T-cell (primary cell): ENCODE measurements at regions not wholly inside any gene's neighbourhood (a gene's known extent, or its start where the extent isn't known, plus 50 kb on each side); places are given as distances from the start of the nearest gene placed in this dataset.

Experiments used
- ATAC-seq, 4 experiments: fragments of 200-7000 bp in 3 of 4; fragments of 150-1000 bp in 1 of 4; cut with Tn5 transposase; replicated peaks in 1 of 4; 1 replicate in 3 of 4; 2 replicates in 1 of 4; pipeline ENCODE4 v1.10.0; 2021; ENCODE audit warnings: moderate library complexity in 3 of 4, mild to moderate bottlenecking in 2 of 4, moderate number of reproducible peaks in 1 of 4
- CTCF ChIA-PET, 2 donors: fragments of 300-600 bp; sonication (Branson Sonifier 250); formaldehyde crosslinking; loops; one replicate each; lab custom pipeline; 2022; ENCODE audit warnings: antibody characterized with exemption in 2 of 2; lab: Charles Lee
- POLR2A ChIA-PET, 2 donors: fragments of 300-600 bp; sonication (Branson Sonifier 250); formaldehyde crosslinking; loops; one replicate each; lab custom pipeline; 2022; ENCODE audit warnings: antibody characterized with exemption in 2 of 2; lab: Charles Lee
- DNase-seq, 35 experiments: peaks; one replicate each; pipeline versions ENCODE4 v3.0.0 to v3.0.0-alpha.2; 2013 to 2023
- H3K27ac ChIP-seq: one replicate; pipeline ENCODE4 v1.5.1; 2013; ENCODE audit warnings: low read length
- H3K27me3 ChIP-seq, 2 experiments: replicated peaks in 1 of 2; 1 replicate in 1 of 2; 2 replicates in 1 of 2; pipeline versions ENCODE4 v1.6.1 to v1.7.0; 2013; ENCODE audit warnings: low read length in 1 of 2, mixed read lengths in 1 of 2; ENCODE audit not compliant: control insufficient read depth in 2 of 2, insufficient read depth in 2 of 2; ENCODE audit errors: extremely low read depth in 1 of 2
- H3K36me3 ChIP-seq, 2 donors: 1 replicate in 1 of 2; 2 replicates in 1 of 2; pipeline versions ENCODE4 v1.6.1 to v1.7.0; 2013; ENCODE audit warnings: low read length in 1 of 2; ENCODE audit not compliant: control insufficient read depth in 2 of 2, insufficient read depth in 1 of 2; ENCODE audit errors: extremely low read depth in 1 of 2
- H3K4me1 ChIP-seq, 2 experiments: 1 replicate in 1 of 2; 2 replicates in 1 of 2; pipeline versions ENCODE4 v1.6.1 to v1.7.0; 2013; ENCODE audit warnings: low read length in 2 of 2, mixed read lengths in 1 of 2; ENCODE audit not compliant: insufficient read depth in 2 of 2, control insufficient read depth in 1 of 2; ENCODE audit errors: extremely low read depth in 1 of 2
- H3K4me3 ChIP-seq, 2 donors: 1 replicate in 1 of 2; 2 replicates in 1 of 2; pipeline versions ENCODE4 v1.5.1 to v1.7.0; 2013; ENCODE audit warnings: mild to moderate bottlenecking in 2 of 2, low read length in 1 of 2, moderate library complexity in 1 of 2; ENCODE audit not compliant: control insufficient read depth in 1 of 2; ENCODE audit errors: extremely low read depth in 1 of 2
- H3K9me3 ChIP-seq: 2 replicates; pipeline ENCODE4 v1.7.0; 2013
- H3K27ac Mint-ChIP-seq, 2 donors: one replicate each; pipeline ENCODE4 v1.8.0; 2020 to 2021; ENCODE audit warnings: mild to moderate bottlenecking in 2 of 2, mixed read lengths in 2 of 2
- H3K27me3 Mint-ChIP-seq, 2 donors: one replicate each; pipeline ENCODE4 v1.8.0; 2021 to 2022; ENCODE audit warnings: mixed read lengths in 2 of 2
- H3K36me3 Mint-ChIP-seq: one replicate; pipeline ENCODE4 v1.8.0; 2021; ENCODE audit warnings: mixed read lengths
- H3K4me1 Mint-ChIP-seq, 3 donors: one replicate each; pipeline ENCODE4 v1.8.0; 2020 to 2022; ENCODE audit warnings: mixed read lengths in 3 of 3, mild to moderate bottlenecking in 1 of 3
- H3K4me3 Mint-ChIP-seq, 3 donors: one replicate each; pipeline ENCODE4 v1.8.0; 2020 to 2022; ENCODE audit warnings: mild to moderate bottlenecking in 3 of 3, mixed read lengths in 3 of 3, moderate library complexity in 3 of 3
- H3K9me3 Mint-ChIP-seq, 3 donors: one replicate each; pipeline ENCODE4 v1.8.0; 2020 to 2022; ENCODE audit warnings: mixed read lengths in 3 of 3
- WGBS: methylation state at CpG from one replicate; pipeline ENCODE4 v1.1.5; 2013; ENCODE audit warnings: missing lambda C conversion rate; ENCODE audit not compliant: insufficient coverage; 5-methylcytosine and 5-hydroxymethylcytosine counted together

- Histone ChIP-seq H3K27me3 (peaks cover 0 to 11% of the 10 kb centered on the region in 2 experiments), H3K9me3 (no peaks in the 10 kb centered on the region), H3K36me3 (no peaks in the 10 kb centered on the region), H3K27ac (no peak overlapping the region), H3K4me3 (no peak overlapping the region), H3K4me1 (no peaks in the 10 kb centered on the region)
- ChIA-PET POLR2A (no interaction called here), CTCF (no interaction called here)
- ATAC-seq (no peak), DNase-seq (no peak)
- no peaks in the 10 kb centered on the region for H3K4me1 Mint-ChIP-seq
- H3K36me3 Mint-ChIP-seq: no peaks in the 10 kb centered on the region
- peaks cover 10 to 19% (median 13%) of the 10 kb centered on the region in 3 donors for H3K9me3 Mint-ChIP-seq
- no peak overlapping the region for H3K4me3 Mint-ChIP-seq
- peaks cover 3 to 5% of the 10 kb centered on the region in 2 donors for H3K27me3 Mint-ChIP-seq
- no CpG with 5 or more reads among the region's 3 CpGs for WGBS
- H3K27ac Mint-ChIP-seq: no peak overlapping the region
Observed at GRCh38 chr6:166021429-166021828, 146.2 kb downstream of the TBXT start.

DNA sequence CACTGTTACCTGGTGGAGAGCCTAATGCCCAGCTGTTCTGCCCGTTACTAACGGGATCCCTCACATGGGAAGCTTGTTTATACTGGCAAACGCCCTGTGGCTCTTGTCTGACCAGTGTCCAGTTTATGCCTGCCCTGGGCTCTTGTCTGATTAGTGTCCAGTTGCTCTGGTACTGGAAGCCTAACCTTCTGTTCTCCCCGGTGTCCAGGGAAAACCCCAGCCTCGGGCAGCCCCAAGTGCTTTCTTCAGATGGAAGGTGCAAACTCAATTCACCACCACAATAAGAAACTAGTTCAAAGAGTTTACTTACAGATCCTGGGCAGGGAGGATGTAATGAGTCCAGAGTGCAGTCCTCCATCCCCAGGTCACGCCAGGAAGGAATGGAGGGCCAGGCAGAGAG, 148.4 kb downstream of the TBXT start:
- ATAC-seq: no peak
- H3K9me3 Mint-ChIP-seq: peaks cover 5 to 27% (median 13%) of the 10 kb centered on the region in 3 donors
- H3K4me3 ChIP-seq: no peak overlapping the region
- no peaks in the 10 kb centered on the region for H3K9me3 ChIP-seq
- ChIA-PET CTCF (no interaction called here), POLR2A (no interaction called here)
- H3K27ac Mint-ChIP-seq: no peak overlapping the region
- H3K4me1 Mint-ChIP-seq: no peaks in the 10 kb centered on the region
- no peak overlapping the region for H3K4me3 Mint-ChIP-seq
- peaks cover 3 to 5% of the 10 kb centered on the region in 2 donors for H3K27me3 Mint-ChIP-seq
- H3K27me3 ChIP-seq: peaks cover 0 to 10% of the 10 kb centered on the region in 2 experiments
- DNase-seq: no peak
- H3K36me3 Mint-ChIP-seq: no peaks in the 10 kb centered on the region
- WGBS: 57% methylated on average over 4 of the region's 6 CpGs
- no peaks in the 10 kb centered on the region for H3K4me1 ChIP-seq
- no peak overlapping the region for H3K27ac ChIP-seq
- no peaks in the 10 kb centered on the region for H3K36me3 ChIP-seq

DNA sequence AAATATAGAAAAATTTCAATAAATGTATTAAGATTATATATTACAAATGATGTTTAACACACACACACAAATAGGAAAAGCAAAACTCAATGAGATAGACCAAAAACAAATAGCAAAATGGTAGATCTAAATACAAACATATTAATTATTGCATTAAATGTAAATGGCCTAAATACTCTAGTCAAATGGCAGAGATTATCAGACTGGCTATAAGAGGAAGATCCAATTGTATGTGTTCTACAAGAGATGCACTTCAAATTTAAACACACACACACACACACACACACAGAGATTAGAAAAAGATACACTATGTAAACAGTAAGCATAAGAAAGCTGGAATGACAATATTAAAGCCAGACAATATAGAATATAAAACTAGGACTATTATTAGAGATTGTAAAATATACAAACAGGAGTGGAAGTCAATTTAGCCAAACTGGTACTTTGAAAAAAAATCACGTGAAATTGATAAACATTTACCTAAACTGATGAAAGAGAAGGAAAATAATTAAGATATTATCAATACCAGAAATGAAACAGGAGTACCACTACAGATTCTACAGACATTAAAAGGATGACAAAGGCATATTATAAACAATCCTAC, 150.5 kb downstream of the TBXT start:
- H3K4me1 Mint-ChIP-seq: no peaks in the 10 kb centered on the region
- H3K9me3 Mint-ChIP-seq: peaks cover 5 to 27% (median 13%) of the 10 kb centered on the region in 3 donors
- Histone ChIP-seq H3K36me3 (no peaks in the 10 kb centered on the region), H3K4me1 (no peaks in the 10 kb centered on the region), H3K4me3 (no peak overlapping the region), H3K27ac (no peak overlapping the region), H3K9me3 (no peaks in the 10 kb centered on the region), H3K27me3 (peaks cover 2 to 12% of the 10 kb centered on the region in 2 experiments)
- no peaks in the 10 kb centered on the region for H3K36me3 Mint-ChIP-seq
- no CpG with 5 or more reads among the region's 1 CpG for WGBS
- CTCF ChIA-PET: no interaction called here
- H3K4me3 Mint-ChIP-seq: no peak overlapping the region
- H3K27me3 Mint-ChIP-seq: peaks cover 5 to 9% of the 10 kb centered on the region in 2 donors
- H3K27ac Mint-ChIP-seq: no peak overlapping the region
- POLR2A ChIA-PET: no interaction called here
- no peak for ATAC-seq
- DNase-seq: no peak

- ATAC-seq: no peak
- H3K4me3 ChIP-seq: no peak overlapping the region
- ChIA-PET CTCF (no interaction called here), POLR2A (no interaction called here)
- no peak overlapping the region for H3K4me3 Mint-ChIP-seq
- WGBS: 67% methylated on average over 3 of the region's 5 CpGs
- no peaks in the 10 kb centered on the region for H3K9me3 ChIP-seq
- H3K36me3 ChIP-seq: no peaks in the 10 kb centered on the region
- no peaks in the 10 kb centered on the region for H3K36me3 Mint-ChIP-seq
- peaks cover 20% of the 10 kb centered on the region in 2 donors for H3K27me3 Mint-ChIP-seq
- H3K4me1 Mint-ChIP-seq: no peaks in the 10 kb centered on the region
- H3K27ac ChIP-seq: no peak overlapping the region
- H3K27me3 ChIP-seq: peaks cover 8 to 21% of the 10 kb centered on the region in 2 experiments
- DNase-seq: no peak
- no peak overlapping the region for H3K27ac Mint-ChIP-seq
- peaks cover 5 to 21% (median 13%) of the 10 kb centered on the region in 3 donors for H3K9me3 Mint-ChIP-seq
- H3K4me1 ChIP-seq: no peaks in the 10 kb centered on the region
Observed at GRCh38 chr6:166014966-166015365, 152.7 kb downstream of the TBXT start.

DNA sequence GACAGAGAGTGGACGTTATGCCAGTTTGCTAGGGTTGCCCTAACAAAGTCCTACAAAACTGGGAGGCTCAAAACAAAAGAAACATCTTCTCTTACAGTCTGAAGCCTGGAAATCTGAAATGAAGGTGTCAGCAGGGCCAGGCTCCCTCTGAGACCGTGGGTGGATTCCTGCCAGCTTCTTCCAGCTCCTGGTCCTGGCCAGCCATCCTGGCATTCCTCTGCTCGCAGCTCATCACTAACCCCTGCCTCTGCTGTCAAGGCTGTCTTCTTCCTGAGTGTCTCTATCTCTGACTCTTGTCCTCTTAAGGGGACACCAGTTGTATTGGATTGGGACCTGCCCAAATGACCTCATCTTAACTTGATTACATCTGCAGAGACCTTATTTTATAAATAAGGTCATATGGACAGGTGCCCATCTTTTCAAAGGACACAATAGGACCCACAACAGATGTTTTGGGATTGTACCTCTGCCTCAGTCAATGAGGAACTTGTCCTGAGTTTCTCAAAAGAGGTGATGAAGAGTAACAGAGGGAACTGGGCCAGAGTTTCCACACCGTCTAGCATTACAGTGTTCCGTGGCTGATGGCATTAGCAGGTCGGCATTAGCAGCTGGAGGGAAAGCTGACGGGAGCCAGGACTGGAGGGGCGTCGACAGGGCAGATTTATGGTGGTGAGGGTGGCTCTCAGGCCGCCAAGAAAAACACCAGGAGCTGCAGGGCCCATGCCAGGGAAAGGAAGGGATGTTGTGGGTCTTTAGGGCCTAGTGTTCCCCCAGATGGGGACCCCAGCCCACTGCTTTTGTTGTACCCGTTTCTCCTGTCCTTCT, 157.3 kb downstream of the TBXT start:
- ChIA-PET POLR2A (no interaction called here), CTCF (no interaction called here)
- no peaks in the 10 kb centered on the region for H3K9me3 ChIP-seq
- peaks cover 46 to 50% of the 10 kb centered on the region in 2 donors for H3K27me3 Mint-ChIP-seq
- no peaks in the 10 kb centered on the region for H3K9me3 Mint-ChIP-seq
- ATAC-seq: no peak
- DNase-seq: no peak
- no peaks in the 10 kb centered on the region for H3K4me1 ChIP-seq
- H3K4me1 Mint-ChIP-seq: peaks cover 6 to 9% (median 8%) of the 10 kb centered on the region in 3 donors
- H3K36me3 Mint-ChIP-seq: no peaks in the 10 kb centered on the region
- no peak overlapping the region for H3K4me3 ChIP-seq
- WGBS: 53% methylated on average over 9 of the region's 11 CpGs
- no peaks in the 10 kb centered on the region for H3K36me3 ChIP-seq
- no peak overlapping the region for H3K4me3 Mint-ChIP-seq
- H3K27ac ChIP-seq: no peak overlapping the region
- no peak overlapping the region for H3K27ac Mint-ChIP-seq
- H3K27me3 ChIP-seq: peaks cover 17 to 51% of the 10 kb centered on the region in 2 experiments

DNA sequence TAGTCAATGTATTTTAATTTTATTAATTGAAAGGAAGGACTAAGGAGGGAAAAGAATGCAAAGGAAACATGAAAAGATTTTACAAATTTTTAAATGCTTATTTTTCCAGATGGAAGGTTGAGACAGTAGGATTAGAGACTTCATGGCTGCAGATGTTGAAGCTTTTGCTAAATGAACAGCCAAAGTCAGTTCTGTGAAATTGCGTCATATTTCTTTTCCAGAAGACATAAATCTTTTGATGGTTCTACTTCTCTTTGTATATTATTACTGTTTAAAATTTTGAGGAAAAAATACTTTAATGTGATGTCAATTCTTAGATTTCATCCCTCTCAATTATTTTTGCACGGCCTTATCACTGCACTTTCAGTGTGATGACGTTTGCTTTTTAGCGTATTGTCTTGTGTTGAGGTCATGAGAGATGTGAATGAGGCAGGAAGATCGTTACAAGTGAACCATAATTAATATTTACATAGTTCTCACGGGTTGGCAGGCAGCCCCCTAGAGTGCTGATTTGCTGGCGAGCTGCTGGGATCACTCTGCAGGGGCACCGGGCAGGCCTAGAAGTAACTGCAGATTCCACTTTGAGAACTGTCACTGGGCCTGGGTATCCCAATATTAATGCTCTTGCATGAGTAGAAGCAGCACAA, 158.1 kb downstream of the TBXT start:
- Histone ChIP-seq H3K36me3 (no peaks in the 10 kb centered on the region), H3K27ac (no peak overlapping the region), H3K4me3 (no peak overlapping the region), H3K9me3 (no peaks in the 10 kb centered on the region), H3K4me1 (no peaks in the 10 kb centered on the region), H3K27me3 (peaks cover 17 to 57% of the 10 kb centered on the region in 2 experiments)
- Mint-ChIP-seq H3K27me3 (peaks cover 54 to 58% of the 10 kb centered on the region in 2 donors), H3K4me3 (no peak overlapping the region), H3K27ac (no peak overlapping the region), H3K9me3 (no peaks in the 10 kb centered on the region), H3K4me1 (peaks cover 6 to 9% (median 8%) of the 10 kb centered on the region in 3 donors), H3K36me3 (no peaks in the 10 kb centered on the region)
- 36% methylated on average over 3 of the region's 8 CpGs for WGBS
- ChIA-PET CTCF (no interaction called here), POLR2A (no interaction called here)
- ATAC-seq (no peak), DNase-seq (no peak)
